ENCODE measurements at regions not wholly inside any gene's neighbourhood (a gene's known extent, or its start where the extent isn't known, plus 50 kb on each side); places are given as distances from the start of the nearest gene placed in this dataset.

GRCh38 chr1:244318512-244318911 lies 133.2 kb downstream of the ADSS2 start:
- in situ Hi-C loops (cut with HindIII; ENCODE audit: low sequenced_read_pairs), result no loop called here
- H3K4me3 ChIP-seq (ENCODE audit: low read depth, low read length), result no peak overlapping the region
- DNase-seq (ENCODE audit: low read depth), result no peak
- TF ChIP-seq, protein P1, sequence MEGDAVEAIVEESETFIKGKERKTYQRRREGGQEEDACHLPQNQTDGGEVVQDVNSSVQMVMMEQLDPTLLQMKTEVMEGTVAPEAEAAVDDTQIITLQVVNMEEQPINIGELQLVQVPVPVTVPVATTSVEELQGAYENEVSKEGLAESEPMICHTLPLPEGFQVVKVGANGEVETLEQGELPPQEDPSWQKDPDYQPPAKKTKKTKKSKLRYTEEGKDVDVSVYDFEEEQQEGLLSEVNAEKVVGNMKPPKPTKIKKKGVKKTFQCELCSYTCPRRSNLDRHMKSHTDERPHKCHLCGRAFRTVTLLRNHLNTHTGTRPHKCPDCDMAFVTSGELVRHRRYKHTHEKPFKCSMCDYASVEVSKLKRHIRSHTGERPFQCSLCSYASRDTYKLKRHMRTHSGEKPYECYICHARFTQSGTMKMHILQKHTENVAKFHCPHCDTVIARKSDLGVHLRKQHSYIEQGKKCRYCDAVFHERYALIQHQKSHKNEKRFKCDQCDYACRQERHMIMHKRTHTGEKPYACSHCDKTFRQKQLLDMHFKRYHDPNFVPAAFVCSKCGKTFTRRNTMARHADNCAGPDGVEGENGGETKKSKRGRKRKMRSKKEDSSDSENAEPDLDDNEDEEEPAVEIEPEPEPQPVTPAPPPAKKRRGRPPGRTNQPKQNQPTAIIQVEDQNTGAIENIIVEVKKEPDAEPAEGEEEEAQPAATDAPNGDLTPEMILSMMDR (IDR thresholded peaks at IDR 0.05; ENCODE audit: low read depth, low read length, missing control alignments), result no peak

- TF ChIP-seq, protein P1 (IDR thresholded peaks at IDR 0.05; ENCODE audit: low read depth, low read length, missing control alignments), result no peak
- no peak overlapping the region for H3K4me3 ChIP-seq (ENCODE audit: low read depth, low read length)
- in situ Hi-C loops (cut with HindIII; ENCODE audit: low sequenced_read_pairs), result no loop called here
- DNase-seq (ENCODE audit: low read depth), result peak; percentile 32
Observed at GRCh38 chr1:244319283-244320132, 132.2 kb downstream of the ADSS2 start.

- no peak overlapping the region for H3K4me3 ChIP-seq (ENCODE audit: low read depth, low read length)
- TF ChIP-seq, protein P1 (IDR thresholded peaks at IDR 0.05; ENCODE audit: low read depth, low read length, missing control alignments), result no peak
- no peak for DNase-seq (ENCODE audit: low read depth)
- in situ Hi-C loops (cut with HindIII; ENCODE audit: low sequenced_read_pairs), result no loop called here
Observed at GRCh38 chr1:244322181-244322580, 129.5 kb downstream of the ADSS2 start.

- TF ChIP-seq, protein P1 (IDR thresholded peaks at IDR 0.05; ENCODE audit: low read depth, low read length, missing control alignments), result no peak
- in situ Hi-C loops (cut with HindIII; ENCODE audit: low sequenced_read_pairs), result no loop called here
- peak; percentile 97 for DNase-seq (ENCODE audit: low read depth)
Observed at GRCh38 chr1:244322791-244323521, 128.8 kb downstream of the ADSS2 start.

GRCh38 chr1:244324176-244324883 lies 127.4 kb downstream of the ADSS2 start:
- no peak for DNase-seq (ENCODE audit: low read depth)
- in situ Hi-C loops (cut with HindIII; ENCODE audit: low sequenced_read_pairs), result no loop called here
- H3K4me3 ChIP-seq (ENCODE audit: low read depth, low read length), result no peak overlapping the region
- TF ChIP-seq, protein P1 (IDR thresholded peaks at IDR 0.05; ENCODE audit: low read depth, low read length, missing control alignments), result no peak

More at GRCh38 chr1:244322791-244323521, 128.8 kb downstream of the ADSS2 start:
- H3K4me3 ChIP-seq (ENCODE audit: low read depth, low read length), result no peak overlapping the region

GRCh38 chr1:244325056-244325758 lies 126.5 kb downstream of the ADSS2 start:
- in situ Hi-C loops (cut with HindIII; ENCODE audit: low sequenced_read_pairs), result no loop called here
- DNase-seq (ENCODE audit: low read depth), result no peak
- TF ChIP-seq, protein P1 (IDR thresholded peaks at IDR 0.05; ENCODE audit: low read depth, low read length, missing control alignments), result no peak
- H3K4me3 ChIP-seq (ENCODE audit: low read depth, low read length), result no peak overlapping the region
